ENCODE measurements at regions not wholly inside any gene's neighbourhood (a gene's known extent, or its start where the extent isn't known, plus 50 kb on each side); places are given as distances from the start of the nearest gene placed in this dataset.

GRCh38 chrX:144295921-144296320, 412.1 kb downstream of the UBE2NL start:
- TF ChIP-seq CTCF (IDR thresholded peaks at IDR 0.05) (no peak), POLR2A (IDR thresholded peaks at IDR 0.05) (no peak)

All from right lobe of liver (tissue), 4 donors.